ENCODE measurements at regions not wholly inside any gene's neighbourhood (a gene's known extent, or its start where the extent isn't known, plus 50 kb on each side); places are given as distances from the start of the nearest gene placed in this dataset.
"Not testable (repeated sequence)": the region's sequence is repeated elsewhere in the genome, so short reads cannot be mapped to it uniquely, and the experiment has no call there.

- FAIRE-seq (no peak), DNase-seq (ENCODE audit: insufficient read length, low spot score) (no peak)
- no peak for TF ChIP-seq POLR2A (IDR thresholded peaks at IDR 0.05; ENCODE audit: low read depth, low read length)
Measured at GRCh38 chr5:10118150-10118549, 131.5 kb downstream of the ATPSCKMT start.

GRCh38 chr5:10116594-10116993 is 133.1 kb downstream of the ATPSCKMT start:
- no peak for FAIRE-seq
- no peak for TF ChIP-seq POLR2A (IDR thresholded peaks at IDR 0.05; ENCODE audit: low read depth, low read length)
- no peak for DNase-seq (ENCODE audit: insufficient read length, low spot score)

- TF ChIP-seq POLR2A (IDR thresholded peaks at IDR 0.05; ENCODE audit: low read depth, low read length): no peak
- DNase-seq (ENCODE audit: insufficient read length, low spot score): no peak
- FAIRE-seq: no peak
Measured at GRCh38 chr5:10115669-10116068, 134.0 kb downstream of the ATPSCKMT start.

GRCh38 chr5:10111571-10111970 is 138.1 kb downstream of the ATPSCKMT start:
- peak; percentile 73 for DNase-seq (ENCODE audit: insufficient read length, low spot score)
- FAIRE-seq: peak; percentile 82

GRCh38 chr5:10110228-10110627 is 139.5 kb downstream of the ATPSCKMT start:
- FAIRE-seq (no peak), DNase-seq (ENCODE audit: insufficient read length, low spot score) (no peak)
- TF ChIP-seq POLR2A (IDR thresholded peaks at IDR 0.05; ENCODE audit: low read depth, low read length): no peak

More at GRCh38 chr5:10111571-10111970, 138.1 kb downstream of the ATPSCKMT start:
- no peak for TF ChIP-seq POLR2A (IDR thresholded peaks at IDR 0.05; ENCODE audit: low read depth, low read length)

GRCh38 chr5:10109299-10109698 is 140.4 kb downstream of the ATPSCKMT start:
- no peak for DNase-seq (ENCODE audit: insufficient read length, low spot score)
- no peak for FAIRE-seq
- no peak for TF ChIP-seq POLR2A (IDR thresholded peaks at IDR 0.05; ENCODE audit: low read depth, low read length)

- no peak for FAIRE-seq
Measured at GRCh38 chr5:10106806-10107205, 142.9 kb downstream of the ATPSCKMT start.

GRCh38 chr5:10106285-10106684 is 143.4 kb downstream of the ATPSCKMT start:
- DNase-seq (ENCODE audit: insufficient read length, low spot score): no peak
- FAIRE-seq: no peak
- TF ChIP-seq POLR2A (IDR thresholded peaks at IDR 0.05; ENCODE audit: low read depth, low read length): no peak

More at GRCh38 chr5:10106806-10107205, 142.9 kb downstream of the ATPSCKMT start:
- no peak for TF ChIP-seq POLR2A (IDR thresholded peaks at IDR 0.05; ENCODE audit: low read depth, low read length)
- no peak for DNase-seq (ENCODE audit: insufficient read length, low spot score)

GRCh38 chr5:10102706-10103497 is 146.8 kb downstream of the ATPSCKMT start:
- TF ChIP-seq POLR2A (IDR thresholded peaks at IDR 0.05; ENCODE audit: low read depth, low read length): no peak
- DNase-seq (ENCODE audit: insufficient read length, low spot score): no peak
- FAIRE-seq: no peak

GRCh38 chr5:10102235-10102634 is 147.5 kb downstream of the ATPSCKMT start:
- DNase-seq (ENCODE audit: insufficient read length, low spot score); FAIRE-seq: not testable (repeated sequence)

- DNase-seq (ENCODE audit: insufficient read length, low spot score) (no peak), FAIRE-seq (no peak)
- no peak for TF ChIP-seq POLR2A (IDR thresholded peaks at IDR 0.05; ENCODE audit: low read depth, low read length)
Measured at GRCh38 chr5:10099548-10099947, 150.1 kb downstream of the ATPSCKMT start.

GRCh38 chr5:10091701-10092100 is 158.0 kb downstream of the ATPSCKMT start:
- TF ChIP-seq POLR2A (IDR thresholded peaks at IDR 0.05; ENCODE audit: low read depth, low read length): no peak
- FAIRE-seq (no peak), DNase-seq (ENCODE audit: insufficient read length, low spot score) (no peak)

GRCh38 chr5:10090074-10090473 is 159.6 kb downstream of the ATPSCKMT start:
- no peak for DNase-seq (ENCODE audit: insufficient read length, low spot score)
- no peak for TF ChIP-seq POLR2A (IDR thresholded peaks at IDR 0.05; ENCODE audit: low read depth, low read length)
- no peak for FAIRE-seq

GRCh38 chr5:10085185-10085584 is 164.5 kb downstream of the ATPSCKMT start:
- TF ChIP-seq POLR2A (IDR thresholded peaks at IDR 0.05; ENCODE audit: low read depth, low read length): no peak
- DNase-seq (ENCODE audit: insufficient read length, low spot score) (no peak), FAIRE-seq (no peak)

GRCh38 chr5:10081584-10081983 is 168.1 kb downstream of the ATPSCKMT start:
- TF ChIP-seq POLR2A (IDR thresholded peaks at IDR 0.05; ENCODE audit: low read depth, low read length): no peak
- DNase-seq (ENCODE audit: insufficient read length, low spot score) (no peak), FAIRE-seq (no peak)
